Heart left ventricle (tissue), 13 donors: ENCODE measurements at regions not wholly inside any gene's neighbourhood (a gene's known extent, or its start where the extent isn't known, plus 50 kb on each side); places are given as distances from the start of the nearest gene placed in this dataset.

Experiments used
- CTCF ChIP-seq, 12 donors: fragments of 200-600 bp; sonication (generic) in 4 of 12; IDR thresholded peaks; one replicate each; pipeline versions ENCODE4 v1.5.0 to v1.8.0; 2018 to 2022; ENCODE audit warnings: antibody characterized with exemption in 12 of 12, mild to moderate bottlenecking in 5 of 12
- POLR2A ChIP-seq, 2 donors: fragments of 450-650 bp; IDR thresholded peaks; one replicate each; pipeline ENCODE4 v1.6.1; 2017; ENCODE audit warnings: antibody characterized with exemption in 2 of 2, mild to moderate bottlenecking in 2 of 2, moderate library complexity in 2 of 2
- donor health status: ischemic (EF 13 %, LVEDD 7.1; RV severe dilation, severe dysfunction).
- donor health status: DM: no; HTN: yes; CAD: no.
- donor health status: DM: no; HTN: no; CAD: no.
- donor health status: ischemic (EF 25% LVEDD 6.9; RV normal size, moderate dysfunction).
- donor health status: ischemic (EF 25% LVEDD 5.7; RV mildly dilated, moderate dysfunction).
- donor health status: ischemic (EF 35%, LVEDD 5.7; RV mildly dilated, moderate dysfunction).
- donor health status: nonischemic (EF 11% LVEDD 7.7; RV severe dilation, severe dysfunction).
- donor health status: DM: yes; HTN: yes; CAD: no.
- donor health status: PGD.
- donor health status: ischemic (EF 29% LVEDD 5.4; RV normal size, mild dysfunction).
- donor health status: nonischemic (EF 23%, LVEDD 6.1; RV moderate dilation, normal function).

DNA sequence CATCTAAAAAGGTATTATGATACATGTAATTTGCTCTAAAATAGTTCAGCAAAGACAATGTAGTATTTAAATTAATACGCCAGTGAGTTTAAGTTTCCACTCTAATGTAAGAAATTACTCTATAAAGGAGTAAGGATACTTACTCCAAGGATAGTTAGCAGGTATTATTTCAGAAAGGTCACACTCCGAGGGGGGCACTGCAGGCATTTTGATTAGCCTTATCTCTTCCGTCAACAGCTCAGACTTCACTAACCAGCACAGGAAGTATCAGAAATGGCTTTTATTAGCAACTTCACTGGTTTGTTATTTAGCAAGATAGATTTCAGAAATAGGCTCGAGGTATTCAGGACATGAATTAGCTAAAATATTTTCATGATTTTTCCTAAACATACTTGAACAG is 127.0 kb downstream of the COX18 start:
- TF ChIP-seq POLR2A (IDR thresholded peaks at IDR 0.05) (no peak), CTCF (IDR thresholded peaks at IDR 0.05) (no peak)
